Panc1 (cell line): ENCODE measurements at regions not wholly inside any gene's neighbourhood (a gene's known extent, or its start where the extent isn't known, plus 50 kb on each side); places are given as distances from the start of the nearest gene placed in this dataset.

ENCODE experiments used
- ATAC-seq: fragments of 200-7000 bp; cut with Tn5 transposase; 2 replicates; pipeline ENCODE4 v1.9.1; 2020; ENCODE audit warnings: mild to moderate bottlenecking, moderate library complexity
- BruUV-seq: library from RNA; stranded (reverse); fragments of 400-500 nt; replicated peaks from 2 replicates; lab custom pipeline; 2021; lab: Mats Ljungman, UMichigan
- CTCF ChIA-PET: fragments of 300-600 bp; sonication (Branson Sonifier 250); formaldehyde crosslinking; loops from one replicate; lab custom pipeline; 2022; ENCODE audit warnings: antibody characterized with exemption; lab: Charles Lee
- POLR2A ChIA-PET: fragments of 300-600 bp; sonication (Branson Sonifier 250); formaldehyde crosslinking; loops from one replicate; lab custom pipeline; 2022; ENCODE audit warnings: antibody characterized with exemption; lab: Charles Lee
- DNase-seq: peaks from one replicate; pipeline ENCODE4 v3.0.0-alpha.2; 2010; ENCODE audit warnings: low read depth, low spot score
- H3K27ac ChIP-seq: 2 replicates; pipeline ENCODE4 v1.5.1; 2011; ENCODE audit warnings: mild to moderate bottlenecking, low read length, inconsistent platforms
- H3K27me3 ChIP-seq: fragments of 200-500 bp; sonication (Bioruptor generic); 2 replicates; pipeline ENCODE4 v1.6.0; 2014; ENCODE audit warnings: low read length, inconsistent platforms; ENCODE audit not compliant: control insufficient read depth, insufficient read depth
- H3K36me3 ChIP-seq: fragments of 200-500 bp; sonication (Bioruptor generic); 2 replicates; pipeline ENCODE4 v1.5.1; 2014; ENCODE audit warnings: inconsistent platforms, mild to moderate bottlenecking, low read length, moderate library complexity; ENCODE audit not compliant: control insufficient read depth, insufficient read depth
- H3K4me1 ChIP-seq: 2 replicates; pipeline ENCODE4 v1.5.1; 2011; ENCODE audit warnings: inconsistent platforms, mild to moderate bottlenecking, low read length, moderate library complexity; ENCODE audit not compliant: control insufficient read depth, insufficient read depth
- H3K4me3 ChIP-seq, 2 experiments: 2 replicates each; pipeline ENCODE4 v1.5.1; 2011 to 2012; ENCODE audit warnings: low read depth in 2 of 2, low read length in 2 of 2, mild to moderate bottlenecking in 2 of 2, inconsistent platforms in 1 of 2, moderate library complexity in 1 of 2
- H3K9me3 ChIP-seq: fragments of 200-500 bp; sonication (Bioruptor generic); 2 replicates; pipeline ENCODE4 v1.5.1; 2014; ENCODE audit warnings: low read depth, mild to moderate bottlenecking, inconsistent platforms, low read length, moderate library complexity; ENCODE audit not compliant: control insufficient read depth, insufficient read depth
- POLR2AphosphoS5 ChIP-seq: IDR thresholded peaks from 2 replicates; pipeline ENCODE4 v1.6.1; 2012; ENCODE audit warnings: mild to moderate bottlenecking, low read depth, low read length, moderate library complexity
- SIN3A ChIP-seq: IDR thresholded peaks from 2 replicates; pipeline ENCODE4 v1.6.1; 2012; ENCODE audit warnings: low read depth, mild to moderate bottlenecking, low read length, moderate library complexity, borderline replicate concordance; ENCODE audit not compliant: insufficient read depth
- TCF7L2 ChIP-seq: IDR thresholded peaks from 2 replicates; pipeline ENCODE4 v1.6.1; 2011; ENCODE audit warnings: mild to moderate bottlenecking, low read depth, low read length, inconsistent platforms
- in situ Hi-C: cut with HindIII; loops from 2 replicates; pipeline ENCODE4 v1.10.0; 2016; ENCODE audit warnings: low sequenced_read_pairs, low pct_unique_long_range_greater_than_20kb
- intact Hi-C: fragments of 100-400 bp; cut with micrococcal nuclease; formaldehyde crosslinking; loops from one replicate; pipeline ENCODE4 v1.10.0; 2022; ENCODE audit not compliant: unreplicated experiment
- TF ChIP-seq, protein P1 (sequence below), 2 experiments: IDR thresholded peaks; 2 replicates each; pipeline ENCODE4 v1.6.1; 2011 to 2012; ENCODE audit warnings: low read depth in 2 of 2, control low read depth in 1 of 2, low read length in 1 of 2, mild to moderate bottlenecking in 1 of 2, moderate library complexity in 1 of 2; ENCODE audit not compliant: insufficient read depth in 1 of 2
- TF ChIP-seq, protein P2 (sequence below): fragments of 450-650 bp; IDR thresholded peaks from 2 replicates; pipeline ENCODE4 v1.5.1; 2017; ENCODE audit warnings: mild to moderate bottlenecking

DNA sequence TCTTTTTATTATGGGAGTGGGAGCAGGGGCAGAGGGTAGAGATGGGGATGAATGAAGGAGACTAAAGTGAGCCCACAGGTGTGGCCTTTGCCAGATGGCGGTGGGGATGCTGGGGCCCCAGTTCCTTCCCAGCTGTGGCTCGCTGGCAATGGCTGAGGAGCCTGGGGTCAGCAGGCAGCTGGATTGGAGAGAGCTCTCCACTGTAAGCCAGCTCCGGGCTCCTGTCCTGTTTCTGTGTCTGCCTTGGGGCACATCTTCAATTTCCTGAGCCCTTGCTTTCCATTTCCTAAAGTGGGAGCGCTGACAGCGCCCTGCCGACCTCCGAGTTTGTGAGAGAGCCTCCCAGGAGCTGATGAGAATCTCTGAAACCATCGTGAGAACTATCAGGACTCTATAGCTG lies 75.6 kb upstream of the SPRY4 start:
- TF ChIP-seq, protein P1, sequence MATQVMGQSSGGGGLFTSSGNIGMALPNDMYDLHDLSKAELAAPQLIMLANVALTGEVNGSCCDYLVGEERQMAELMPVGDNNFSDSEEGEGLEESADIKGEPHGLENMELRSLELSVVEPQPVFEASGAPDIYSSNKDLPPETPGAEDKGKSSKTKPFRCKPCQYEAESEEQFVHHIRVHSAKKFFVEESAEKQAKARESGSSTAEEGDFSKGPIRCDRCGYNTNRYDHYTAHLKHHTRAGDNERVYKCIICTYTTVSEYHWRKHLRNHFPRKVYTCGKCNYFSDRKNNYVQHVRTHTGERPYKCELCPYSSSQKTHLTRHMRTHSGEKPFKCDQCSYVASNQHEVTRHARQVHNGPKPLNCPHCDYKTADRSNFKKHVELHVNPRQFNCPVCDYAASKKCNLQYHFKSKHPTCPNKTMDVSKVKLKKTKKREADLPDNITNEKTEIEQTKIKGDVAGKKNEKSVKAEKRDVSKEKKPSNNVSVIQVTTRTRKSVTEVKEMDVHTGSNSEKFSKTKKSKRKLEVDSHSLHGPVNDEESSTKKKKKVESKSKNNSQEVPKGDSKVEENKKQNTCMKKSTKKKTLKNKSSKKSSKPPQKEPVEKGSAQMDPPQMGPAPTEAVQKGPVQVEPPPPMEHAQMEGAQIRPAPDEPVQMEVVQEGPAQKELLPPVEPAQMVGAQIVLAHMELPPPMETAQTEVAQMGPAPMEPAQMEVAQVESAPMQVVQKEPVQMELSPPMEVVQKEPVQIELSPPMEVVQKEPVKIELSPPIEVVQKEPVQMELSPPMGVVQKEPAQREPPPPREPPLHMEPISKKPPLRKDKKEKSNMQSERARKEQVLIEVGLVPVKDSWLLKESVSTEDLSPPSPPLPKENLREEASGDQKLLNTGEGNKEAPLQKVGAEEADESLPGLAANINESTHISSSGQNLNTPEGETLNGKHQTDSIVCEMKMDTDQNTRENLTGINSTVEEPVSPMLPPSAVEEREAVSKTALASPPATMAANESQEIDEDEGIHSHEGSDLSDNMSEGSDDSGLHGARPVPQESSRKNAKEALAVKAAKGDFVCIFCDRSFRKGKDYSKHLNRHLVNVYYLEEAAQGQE (IDR thresholded peaks at IDR 0.05; ENCODE audit: insufficient read depth in 1 of 2, low read depth in 2 of 2, low read length in 1 of 2) = no peak
- TF ChIP-seq POLR2AphosphoS5 = no peak
- no peak for TF ChIP-seq SIN3A
- no peak for TF ChIP-seq TCF7L2
- TF ChIP-seq, protein P2, sequence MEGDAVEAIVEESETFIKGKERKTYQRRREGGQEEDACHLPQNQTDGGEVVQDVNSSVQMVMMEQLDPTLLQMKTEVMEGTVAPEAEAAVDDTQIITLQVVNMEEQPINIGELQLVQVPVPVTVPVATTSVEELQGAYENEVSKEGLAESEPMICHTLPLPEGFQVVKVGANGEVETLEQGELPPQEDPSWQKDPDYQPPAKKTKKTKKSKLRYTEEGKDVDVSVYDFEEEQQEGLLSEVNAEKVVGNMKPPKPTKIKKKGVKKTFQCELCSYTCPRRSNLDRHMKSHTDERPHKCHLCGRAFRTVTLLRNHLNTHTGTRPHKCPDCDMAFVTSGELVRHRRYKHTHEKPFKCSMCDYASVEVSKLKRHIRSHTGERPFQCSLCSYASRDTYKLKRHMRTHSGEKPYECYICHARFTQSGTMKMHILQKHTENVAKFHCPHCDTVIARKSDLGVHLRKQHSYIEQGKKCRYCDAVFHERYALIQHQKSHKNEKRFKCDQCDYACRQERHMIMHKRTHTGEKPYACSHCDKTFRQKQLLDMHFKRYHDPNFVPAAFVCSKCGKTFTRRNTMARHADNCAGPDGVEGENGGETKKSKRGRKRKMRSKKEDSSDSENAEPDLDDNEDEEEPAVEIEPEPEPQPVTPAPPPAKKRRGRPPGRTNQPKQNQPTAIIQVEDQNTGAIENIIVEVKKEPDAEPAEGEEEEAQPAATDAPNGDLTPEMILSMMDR = no peak
- in situ Hi-C loops (no loop called here), intact Hi-C loops (no loop called here)
- Histone ChIP-seq H3K27ac (no peak overlapping the region), H3K4me1 (no peaks in the 10 kb centered on the region), H3K4me3 (no peak overlapping the region), H3K9me3 (peaks cover 15% of the 10 kb centered on the region; the same call in 1 of the 2 replicates), H3K27me3 (no peaks in the 10 kb centered on the region), H3K36me3 (no peaks in the 10 kb centered on the region)
- no peak for DNase-seq
- POLR2A ChIA-PET = interaction anchor here (0.7 kb wide), 1 partner anchor 38 kb away, joined by 5 read pairs; no protein-coding TSS in a partner anchor
- no peak for ATAC-seq
- CTCF ChIA-PET = interaction anchor here (0.6 kb wide), 1 partner anchor 191 kb away, joined by 4 read pairs; no protein-coding TSS in a partner anchor
- no TSS peak for BruUV-seq

DNA sequence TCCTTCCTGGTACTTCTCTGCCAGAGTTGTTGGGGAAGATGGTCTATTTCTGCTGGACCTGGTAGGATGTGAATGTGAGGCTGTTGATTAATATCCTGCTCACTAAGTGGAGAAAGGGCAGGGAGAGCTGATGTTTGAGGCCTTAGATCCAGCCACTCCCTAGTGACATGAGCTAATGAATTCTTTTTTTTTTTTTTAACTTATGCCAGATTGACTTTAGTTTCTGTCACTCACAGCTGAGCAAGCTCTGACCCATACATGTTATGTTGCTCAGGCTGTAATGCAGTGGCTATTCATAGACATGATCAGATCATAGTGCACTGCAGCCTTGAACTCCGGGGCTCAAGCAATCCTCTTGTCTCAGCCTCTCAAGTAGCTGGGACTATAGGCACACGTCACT lies 75.1 kb upstream of the SPRY4 start:
- ChIA-PET CTCF (interaction anchor here (0.6 kb wide), 1 partner anchor 190 kb away, joined by 4 read pairs; no protein-coding TSS in a partner anchor), POLR2A (interaction anchor here (0.5 kb wide), 1 partner anchor 80 kb away, joined by 3 read pairs; no protein-coding TSS in a partner anchor)
- peaks cover 18% of the 10 kb centered on the region; the same call in 1 of the 2 replicates for H3K9me3 ChIP-seq
- H3K4me3 ChIP-seq = no peak overlapping the region
- no peak for TF ChIP-seq SIN3A
- no peak for TF ChIP-seq TCF7L2
- TF ChIP-seq, protein P2 = no peak
- no peak for TF ChIP-seq POLR2AphosphoS5
- TF ChIP-seq, protein P1 (IDR thresholded peaks at IDR 0.05; ENCODE audit: insufficient read depth in 1 of 2, low read depth in 2 of 2, low read length in 1 of 2) = no peak
- H3K27me3 ChIP-seq = no peaks in the 10 kb centered on the region
- H3K27ac ChIP-seq = no peak overlapping the region; the same call in 1 of the 2 replicates
- DNase-seq (no peak), ATAC-seq (no peak)
- BruUV-seq = no TSS peak
- in situ Hi-C loops = no loop called here
- H3K4me1 ChIP-seq = no peaks in the 10 kb centered on the region
- no peaks in the 10 kb centered on the region for H3K36me3 ChIP-seq
- intact Hi-C loops = no loop called here
